HFFc6 (cell line): ENCODE measurements at regions not wholly inside any gene's neighbourhood (a gene's known extent, or its start where the extent isn't known, plus 50 kb on each side); places are given as distances from the start of the nearest gene placed in this dataset.
A peak's percentile ranks its signal among the peaks of the same experiment; 100 is the strongest.

Experiments
- DNase-seq: peaks from one replicate; pipeline ENCODE4 v3.0.0-alpha.2; 2018
- H3K27ac Mint-ChIP-seq: 2 replicates; pipeline ENCODE4 v1.8.0; 2020; ENCODE audit warnings: mild to moderate bottlenecking, mixed read lengths
- H3K27me3 Mint-ChIP-seq: 2 replicates; pipeline ENCODE4 v1.8.0; 2021; ENCODE audit warnings: mild to moderate bottlenecking, moderate library complexity, mixed read lengths; ENCODE audit not compliant: insufficient read depth
- H3K36me3 Mint-ChIP-seq: 2 replicates; pipeline ENCODE4 v1.8.0; 2021; ENCODE audit warnings: low read depth, mixed read lengths
- H3K4me1 Mint-ChIP-seq: 2 replicates; pipeline ENCODE4 v1.8.0; 2020; ENCODE audit warnings: low read depth, mixed read lengths
- H3K4me3 Mint-ChIP-seq: 2 replicates; pipeline ENCODE4 v1.8.0; 2020; ENCODE audit warnings: mild to moderate bottlenecking, moderate library complexity, mixed read lengths
- H3K9me3 Mint-ChIP-seq: 2 replicates; pipeline ENCODE4 v1.8.0; 2020; ENCODE audit warnings: mild to moderate bottlenecking, mixed read lengths
- CTCF ChIP-seq: fragments of 200-600 bp; sonication (generic); IDR thresholded peaks from 2 replicates; pipeline ENCODE4 v1.5.0; 2021; ENCODE audit warnings: antibody characterized with exemption, mild to moderate bottlenecking

DNA sequence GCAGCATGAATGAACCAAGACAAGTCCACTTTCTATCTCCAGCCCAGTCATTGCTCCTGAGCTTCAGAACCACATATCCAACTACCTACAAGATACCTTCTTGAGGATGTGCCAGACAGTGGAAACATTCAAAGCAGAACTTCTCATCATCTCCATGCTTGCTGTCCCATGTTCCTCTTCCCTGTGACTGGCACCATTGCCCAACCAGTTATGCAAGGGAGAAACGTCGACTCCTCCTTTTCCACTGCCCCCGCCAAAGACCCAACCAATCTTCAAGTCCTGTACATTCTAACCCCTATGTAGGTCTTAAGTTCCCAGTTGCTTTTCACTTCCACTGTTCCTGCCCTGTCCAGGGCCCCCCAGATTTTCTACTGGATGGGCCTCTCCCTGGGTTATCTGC is 225.7 kb downstream of the RPS24 start:
- Mint-ChIP-seq H3K4me1 (peaks cover 91% of the 10 kb centered on the region), H3K36me3 (peaks cover 22% of the 10 kb centered on the region)
- TF ChIP-seq CTCF, result no peak

DNA sequence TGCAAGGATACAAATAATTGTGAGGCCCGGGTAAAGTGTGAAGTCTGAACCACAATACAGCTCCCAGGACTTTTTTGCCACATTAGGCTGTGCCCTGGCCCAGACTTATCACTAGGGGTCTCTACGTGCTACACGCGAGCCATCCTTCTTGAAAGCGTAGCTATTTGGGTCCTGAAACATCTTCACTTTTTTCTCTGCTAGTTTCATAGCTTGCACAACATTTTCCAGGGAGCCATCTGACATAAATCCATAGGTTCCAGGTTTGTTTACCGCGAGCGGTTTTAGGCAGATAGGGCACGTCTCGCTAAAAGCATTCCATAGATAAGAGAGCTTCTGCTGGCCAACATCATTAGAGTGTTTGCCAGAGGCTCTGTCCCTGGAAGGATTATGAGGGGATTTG is 226.5 kb downstream of the RPS24 start:
- Mint-ChIP-seq H3K4me3 (no peak overlapping the region), H3K4me1 (peaks cover 91% of the 10 kb centered on the region), H3K27ac (no peak overlapping the region), H3K27me3 (no peaks in the 10 kb centered on the region), H3K9me3 (peaks cover 12% of the 10 kb centered on the region), H3K36me3 (peaks cover 25% of the 10 kb centered on the region)
- no peak for DNase-seq
- TF ChIP-seq CTCF, result no peak

More for the DNA sequence above, 225.7 kb downstream of the RPS24 start:
- Mint-ChIP-seq H3K9me3 (peaks cover 12% of the 10 kb centered on the region), H3K4me3 (no peak overlapping the region), H3K27me3 (no peaks in the 10 kb centered on the region), H3K27ac (peak overlapping the region; percentile 99)
- DNase-seq, result no peak

DNA sequence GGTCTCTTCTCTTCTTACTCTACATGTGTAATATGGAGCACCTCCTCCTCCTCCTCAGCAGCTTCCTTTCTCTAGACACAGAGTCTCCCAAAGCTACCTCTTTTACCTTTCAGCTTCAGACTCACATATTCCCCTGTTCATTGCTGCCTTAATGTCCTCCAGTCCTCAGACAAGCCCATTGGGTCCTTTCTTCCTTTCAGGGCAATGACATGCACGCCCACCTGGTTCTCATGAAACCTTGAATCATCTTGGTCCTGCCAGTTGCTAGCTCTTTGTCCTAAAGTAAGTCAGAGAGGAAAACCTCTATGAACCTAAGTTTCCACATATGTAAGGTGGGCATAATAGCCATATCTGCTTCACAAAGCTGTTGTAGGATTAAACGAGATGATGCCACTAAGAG is 227.0 kb downstream of the RPS24 start:
- Mint-ChIP-seq H3K27ac (peak overlapping the region; percentile 32), H3K27me3 (no peaks in the 10 kb centered on the region), H3K36me3 (peaks cover 27% of the 10 kb centered on the region), H3K4me3 (no peak overlapping the region), H3K9me3 (peaks cover 12% of the 10 kb centered on the region), H3K4me1 (peaks cover 91% of the 10 kb centered on the region)
- DNase-seq, result no peak
- no peak for TF ChIP-seq CTCF

GRCh38 chr10:78261291-78261690 is 227.6 kb downstream of the RPS24 start:
- Mint-ChIP-seq H3K9me3 (peaks cover 12% of the 10 kb centered on the region), H3K4me3 (no peak overlapping the region), H3K36me3 (peaks cover 27% of the 10 kb centered on the region), H3K4me1 (peaks cover 91% of the 10 kb centered on the region), H3K27ac (peak overlapping the region; percentile 32; the same call in 1 of the 2 replicates), H3K27me3 (no peaks in the 10 kb centered on the region)
- TF ChIP-seq CTCF, result no peak
- DNase-seq, result no peak

DNA sequence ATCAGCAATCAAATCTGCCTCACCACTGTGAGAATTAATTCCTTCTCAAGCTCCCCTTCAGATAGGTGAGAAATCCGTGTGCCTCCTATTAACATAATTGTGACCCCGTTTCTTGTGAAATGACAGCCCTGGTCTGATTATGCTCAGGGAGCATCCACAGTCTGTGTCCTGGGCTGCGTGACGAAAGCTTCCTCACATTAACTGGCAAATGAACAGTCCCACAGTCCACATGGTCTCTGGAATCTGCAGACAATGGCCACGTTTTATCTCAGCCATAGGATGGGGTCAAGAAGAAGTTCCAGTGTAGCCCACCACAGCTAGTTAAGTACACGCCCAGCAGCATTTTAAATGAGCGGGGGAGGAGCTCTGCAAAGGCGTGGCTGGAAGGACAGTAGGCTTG is 229.2 kb downstream of the RPS24 start:
- no peak for DNase-seq
- no peak for TF ChIP-seq CTCF
- peaks cover 90% of the 10 kb centered on the region for H3K4me1 Mint-ChIP-seq
- no peaks in the 10 kb centered on the region for H3K27me3 Mint-ChIP-seq
- no peak overlapping the region for H3K4me3 Mint-ChIP-seq
- peak overlapping the region; percentile 97 for H3K27ac Mint-ChIP-seq
- H3K36me3 Mint-ChIP-seq, result peaks cover 31% of the 10 kb centered on the region
- peaks cover 15% of the 10 kb centered on the region for H3K9me3 Mint-ChIP-seq

DNA sequence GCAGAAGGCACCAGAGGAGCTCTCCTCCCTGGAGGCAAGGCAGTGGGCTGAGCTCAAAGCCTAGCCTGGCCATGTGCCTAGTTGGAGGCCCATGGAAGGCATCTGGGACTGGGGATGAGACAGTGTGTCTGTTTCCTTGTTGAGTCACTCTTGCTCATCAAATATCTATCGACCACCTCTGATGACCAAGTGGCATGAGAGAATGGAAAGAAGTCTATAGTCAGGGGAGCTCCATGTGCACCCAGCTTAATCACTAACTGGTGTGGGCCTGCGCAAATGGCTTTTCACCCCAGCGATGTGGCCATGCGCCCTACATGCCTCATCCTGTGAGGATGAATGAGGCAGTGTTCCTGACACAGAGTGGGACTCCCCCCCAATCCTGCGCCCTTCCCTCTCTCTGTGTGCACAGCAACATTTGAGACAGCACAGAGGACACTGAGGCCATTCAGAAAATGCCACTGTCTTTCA is 229.9 kb downstream of the RPS24 start:
- H3K27ac Mint-ChIP-seq, result peak overlapping the region; percentile 97
- peak overlapping the region; percentile 51 for H3K4me3 Mint-ChIP-seq
- peaks cover 93% of the 10 kb centered on the region for H3K4me1 Mint-ChIP-seq
- H3K9me3 Mint-ChIP-seq, result peaks cover 18% of the 10 kb centered on the region
- peak; percentile 94 for DNase-seq
- peaks cover 37% of the 10 kb centered on the region for H3K36me3 Mint-ChIP-seq
- no peaks in the 10 kb centered on the region for H3K27me3 Mint-ChIP-seq
- no peak for TF ChIP-seq CTCF
